Fibroblast of mammary gland (primary cell): ENCODE measurements at regions not wholly inside any gene's neighbourhood (a gene's known extent, or its start where the extent isn't known, plus 50 kb on each side); places are given as distances from the start of the nearest gene placed in this dataset.

Experiments used
- DNase-seq: peaks from one replicate; pipeline ENCODE4 v3.0.0-alpha.2; 2010; ENCODE audit warnings: low read depth
- H3K4me3 ChIP-seq: 2 replicates; pipeline ENCODE4 v1.5.1; 2011; ENCODE audit warnings: low read depth, mild to moderate bottlenecking, low read length, moderate library complexity; ENCODE audit not compliant: control insufficient read depth
- CTCF ChIP-seq: conservative IDR thresholded peaks from 2 replicates; pipeline ENCODE4 v1.5.1; 2011; ENCODE audit warnings: low read depth, low read length, inconsistent platforms; ENCODE audit not compliant: control insufficient read depth, insufficient read depth

GRCh38 chr1:58931756-58932155 lies 147.9 kb upstream of the JUN start:
- no peak overlapping the region for H3K4me3 ChIP-seq
- no peak for TF ChIP-seq CTCF
- no peak for DNase-seq

- TF ChIP-seq CTCF, result no peak
- no peak overlapping the region for H3K4me3 ChIP-seq
- DNase-seq, result peak; percentile 83
Observed at GRCh38 chr1:58932859-58933598, 149.2 kb upstream of the JUN start.

GRCh38 chr1:58933599-58933926 lies 149.7 kb upstream of the JUN start:
- no peak overlapping the region for H3K4me3 ChIP-seq
- TF ChIP-seq CTCF, result no peak
- peak; percentile 33 for DNase-seq

GRCh38 chr1:58934706-58935105 lies 150.9 kb upstream of the JUN start:
- TF ChIP-seq CTCF, result no peak
- H3K4me3 ChIP-seq, result no peak overlapping the region

GRCh38 chr1:58936973-58937372 lies 153.1 kb upstream of the JUN start:
- DNase-seq, result no peak
- TF ChIP-seq CTCF, result no peak
- H3K4me3 ChIP-seq, result no peak overlapping the region

More at GRCh38 chr1:58934706-58935105, 150.9 kb upstream of the JUN start:
- DNase-seq, result no peak

- H3K4me3 ChIP-seq, result no peak overlapping the region
- TF ChIP-seq CTCF, result no peak
- no peak for DNase-seq
Observed at GRCh38 chr1:58939146-58939545, 155.3 kb upstream of the JUN start.
